Breast epithelium (tissue), 4 donors: ENCODE measurements at regions not wholly inside any gene's neighbourhood (a gene's known extent, or its start where the extent isn't known, plus 50 kb on each side); places are given as distances from the start of the nearest gene placed in this dataset.

Experiments used
- DNase-seq, 2 donors: peaks; one replicate each; pipeline ENCODE4 v3.0.0-alpha.2; 2019; ENCODE audit warnings: low spot score in 2 of 2
- H3K27ac ChIP-seq, 2 donors: fragments of 200-600 bp; sonication (generic) in 1 of 2; one replicate each; pipeline ENCODE4 v1.5.1; 2016 to 2019; ENCODE audit warnings: mild to moderate bottlenecking in 1 of 2
- H3K27me3 ChIP-seq, 2 donors: fragments of 200-600 bp; sonication (generic) in 1 of 2; one replicate each; pipeline versions ENCODE4 v1.5.1 to v1.6.0; 2017 to 2019; ENCODE audit warnings: control low read depth in 1 of 2, mild to moderate bottlenecking in 1 of 2
- H3K36me3 ChIP-seq: fragments of 200-600 bp; one replicate; pipeline ENCODE4 v1.5.1; 2019
- H3K4me1 ChIP-seq, 2 donors: fragments of 200-600 bp; sonication (generic); one replicate each; pipeline ENCODE4 v1.5.1; 2016 to 2019; ENCODE audit warnings: control low read depth in 1 of 2
- H3K4me3 ChIP-seq, 3 donors: fragments of 200-600 bp; sonication (generic); 1 replicate in 2 of 3; 2 replicates in 1 of 3; pipeline ENCODE4 v1.5.1; 2016 to 2019; ENCODE audit warnings: mild to moderate bottlenecking in 3 of 3, moderate library complexity in 2 of 3
- H3K9me3 ChIP-seq, 2 donors: fragments of 200-600 bp; sonication (generic) in 1 of 2; one replicate each; pipeline ENCODE4 v1.5.1; 2016 to 2019; ENCODE audit warnings: control low read depth in 1 of 2
- CTCF ChIP-seq, 3 donors: fragments of 450-650 bp; IDR thresholded peaks; one replicate each; pipeline ENCODE4 v1.5.1; 2016 to 2017; ENCODE audit warnings: antibody characterized with exemption in 3 of 3, mild to moderate bottlenecking in 3 of 3, moderate library complexity in 3 of 3
- POLR2A ChIP-seq: fragments of 450-650 bp; IDR thresholded peaks from one replicate; pipeline ENCODE4 v1.6.1; 2016; ENCODE audit warnings: antibody characterized with exemption, mild to moderate bottlenecking, moderate library complexity
- POLR2AphosphoS5 ChIP-seq, 3 donors: sonication (generic); formaldehyde crosslinking; IDR thresholded peaks; one replicate each; pipeline ENCODE4 v1.6.1; 2017; ENCODE audit warnings: antibody characterized with exemption in 3 of 3
- intact Hi-C: fragments of 100-400 bp; cut with DNase I; formaldehyde crosslinking; loops from one replicate; pipeline ENCODE4 v1.15.1; 2023; ENCODE audit warnings: low total_unique reads

GRCh38 chr6:50524341-50524740 is 189.0 kb upstream of the TFAP2D start:
- Histone ChIP-seq H3K27ac (no peak overlapping the region), H3K36me3 (no peaks in the 10 kb centered on the region), H3K27me3 (no peaks in the 10 kb centered on the region), H3K4me3 (no peak overlapping the region), H3K4me1 (no peaks in the 10 kb centered on the region), H3K9me3 (no peaks in the 10 kb centered on the region)
- TF ChIP-seq POLR2AphosphoS5 (IDR thresholded peaks at IDR 0.05) (no peak), POLR2A (no peak)
- intact Hi-C loops = no loop called here
- no peak for DNase-seq

GRCh38 chr6:50527985-50528384 is 185.3 kb upstream of the TFAP2D start:
- no peak for DNase-seq
- H3K4me3 ChIP-seq = no peak overlapping the region
- H3K9me3 ChIP-seq = no peaks in the 10 kb centered on the region
- H3K4me1 ChIP-seq = no peaks in the 10 kb centered on the region
- H3K27me3 ChIP-seq = no peaks in the 10 kb centered on the region
- H3K36me3 ChIP-seq = no peaks in the 10 kb centered on the region
- intact Hi-C loops = no loop called here
- no peak overlapping the region for H3K27ac ChIP-seq
- TF ChIP-seq CTCF (IDR thresholded peaks at IDR 0.05) (no peak), POLR2A (no peak), POLR2AphosphoS5 (IDR thresholded peaks at IDR 0.05) (no peak)

GRCh38 chr6:50539447-50539846 is 173.9 kb upstream of the TFAP2D start:
- Histone ChIP-seq H3K27ac (no peak overlapping the region), H3K4me3 (no peak overlapping the region), H3K9me3 (no peaks in the 10 kb centered on the region), H3K36me3 (no peaks in the 10 kb centered on the region), H3K27me3 (no peaks in the 10 kb centered on the region), H3K4me1 (no peaks in the 10 kb centered on the region)
- no peak for DNase-seq
- TF ChIP-seq CTCF (IDR thresholded peaks at IDR 0.05) = no peak
- TF ChIP-seq POLR2A = no peak
- TF ChIP-seq POLR2AphosphoS5 (IDR thresholded peaks at IDR 0.05) = no peak
- intact Hi-C loops = no loop called here

- Histone ChIP-seq H3K9me3 (no peaks in the 10 kb centered on the region), H3K27me3 (no peaks in the 10 kb centered on the region), H3K27ac (no peak overlapping the region), H3K4me1 (no peaks in the 10 kb centered on the region), H3K4me3 (no peak overlapping the region), H3K36me3 (no peaks in the 10 kb centered on the region)
- TF ChIP-seq POLR2AphosphoS5 (IDR thresholded peaks at IDR 0.05) (no peak), CTCF (IDR thresholded peaks at IDR 0.05) (no peak)
- intact Hi-C loops = no loop called here
- DNase-seq = no peak
Measured at GRCh38 chr6:50541941-50542340, 171.4 kb upstream of the TFAP2D start.

GRCh38 chr6:50543666-50544065 is 169.7 kb upstream of the TFAP2D start:
- no peak for TF ChIP-seq CTCF (IDR thresholded peaks at IDR 0.05)
- TF ChIP-seq POLR2AphosphoS5 (IDR thresholded peaks at IDR 0.05) = no peak
- no peak for TF ChIP-seq POLR2A
- H3K27me3 ChIP-seq = no peaks in the 10 kb centered on the region
- H3K9me3 ChIP-seq = no peaks in the 10 kb centered on the region
- DNase-seq = no peak
- H3K4me1 ChIP-seq = no peaks in the 10 kb centered on the region
- no peaks in the 10 kb centered on the region for H3K36me3 ChIP-seq
- no peak overlapping the region for H3K4me3 ChIP-seq
- intact Hi-C loops = no loop called here
- no peak overlapping the region for H3K27ac ChIP-seq

GRCh38 chr6:50549026-50549425 is 164.3 kb upstream of the TFAP2D start:
- no peak for DNase-seq
- Histone ChIP-seq H3K4me1 (no peaks in the 10 kb centered on the region), H3K27ac (no peak overlapping the region), H3K4me3 (no peak overlapping the region), H3K27me3 (no peaks in the 10 kb centered on the region), H3K36me3 (no peaks in the 10 kb centered on the region), H3K9me3 (no peaks in the 10 kb centered on the region)
- intact Hi-C loops = no loop called here
- TF ChIP-seq POLR2A = no peak
- no peak for TF ChIP-seq POLR2AphosphoS5 (IDR thresholded peaks at IDR 0.05)
- TF ChIP-seq CTCF (IDR thresholded peaks at IDR 0.05) = no peak
